Neural crest cell (in vitro differentiated cells): ENCODE measurements at regions not wholly inside any gene's neighbourhood (a gene's known extent, or its start where the extent isn't known, plus 50 kb on each side); places are given as distances from the start of the nearest gene placed in this dataset.

ENCODE experiments used
- DNase-seq: peaks from one replicate; pipeline ENCODE4 v3.0.0; 2021; ENCODE audit warnings: low read depth, mixed read lengths, low spot score
- H3K27ac Mint-ChIP-seq: one replicate; pipeline ENCODE4 v1.8.0; 2021; ENCODE audit warnings: mild to moderate bottlenecking, mixed read lengths; ENCODE audit not compliant: unreplicated experiment
- H3K27me3 Mint-ChIP-seq: 2 replicates; pipeline ENCODE4 v1.8.0; 2021; ENCODE audit warnings: low read depth, mild to moderate bottlenecking, mixed read lengths
- H3K36me3 Mint-ChIP-seq: 2 replicates; pipeline ENCODE4 v1.8.0; 2021; ENCODE audit warnings: low read depth, mild to moderate bottlenecking, mixed read lengths
- H3K4me1 Mint-ChIP-seq: 2 replicates; pipeline ENCODE4 v1.8.0; 2021; ENCODE audit warnings: mixed read lengths
- H3K4me3 Mint-ChIP-seq: one replicate; pipeline ENCODE4 v1.8.0; 2021; ENCODE audit warnings: mild to moderate bottlenecking, mixed read lengths
- H3K9me3 Mint-ChIP-seq: 2 replicates; pipeline ENCODE4 v1.8.0; 2021; ENCODE audit warnings: mixed read lengths
- CTCF ChIP-seq: fragments of 200-600 bp; sonication (generic); conservative IDR thresholded peaks from 2 replicates; pipeline ENCODE4 v1.5.0; 2021; ENCODE audit warnings: antibody characterized with exemption, mild to moderate bottlenecking

DNA sequence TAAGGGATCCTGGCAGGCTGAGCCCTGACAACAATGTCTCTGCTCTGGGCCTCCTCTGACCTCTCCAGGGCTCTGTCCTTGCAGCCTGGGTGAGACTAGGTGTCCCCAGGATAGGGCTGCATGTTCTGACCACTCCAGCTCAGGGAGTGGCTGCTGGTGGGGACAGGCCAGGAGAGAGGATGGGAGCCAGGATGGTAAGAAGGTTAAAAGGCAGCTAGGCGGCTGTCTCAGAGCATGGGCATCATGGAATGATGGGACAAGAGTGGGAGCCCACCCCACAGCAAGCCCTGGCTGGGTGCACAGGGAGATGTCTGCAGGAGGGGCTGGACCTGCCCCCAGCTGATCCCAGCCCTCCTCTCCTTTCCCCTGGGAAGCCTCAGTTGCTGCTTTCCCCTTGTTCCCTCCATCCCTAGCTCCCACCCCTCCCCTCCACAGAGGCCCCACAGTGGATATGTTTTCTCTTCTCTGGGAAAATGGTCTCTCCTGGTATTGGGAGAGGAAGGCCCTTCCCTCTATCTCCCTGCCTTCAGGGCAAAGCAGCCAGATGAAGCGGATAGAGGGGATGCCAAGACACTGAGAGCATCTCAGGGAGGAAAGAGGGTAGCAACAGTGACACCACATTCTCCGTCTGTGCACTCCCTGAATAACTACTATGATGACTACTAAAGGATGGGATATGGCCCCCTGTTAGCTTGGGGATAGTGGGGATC lies 334.3 kb downstream of the DYSF start:
- Mint-ChIP-seq H3K36me3 (no peaks in the 10 kb centered on the region), H3K4me1 (no peaks in the 10 kb centered on the region), H3K9me3 (no peaks in the 10 kb centered on the region), H3K27ac (no peak overlapping the region), H3K27me3 (no peaks in the 10 kb centered on the region), H3K4me3 (no peak overlapping the region)
- no peak for DNase-seq
- TF ChIP-seq CTCF = no peak

GRCh38 chr2:71787108-71787415 lies 333.7 kb downstream of the DYSF start:
- no peaks in the 10 kb centered on the region for H3K27me3 Mint-ChIP-seq

GRCh38 chr2:71786291-71787107 lies 333.1 kb downstream of the DYSF start:
- H3K27me3 Mint-ChIP-seq = peaks cover 1% of the 10 kb centered on the region
- no peak for DNase-seq
- H3K4me1 Mint-ChIP-seq = no peaks in the 10 kb centered on the region
- TF ChIP-seq CTCF = no peak
- no peaks in the 10 kb centered on the region for H3K36me3 Mint-ChIP-seq
- H3K4me3 Mint-ChIP-seq = no peak overlapping the region
- no peaks in the 10 kb centered on the region for H3K9me3 Mint-ChIP-seq
- no peak overlapping the region for H3K27ac Mint-ChIP-seq

More at GRCh38 chr2:71787108-71787415, 333.7 kb downstream of the DYSF start:
- Mint-ChIP-seq H3K27ac (no peak overlapping the region), H3K9me3 (no peaks in the 10 kb centered on the region), H3K4me1 (no peaks in the 10 kb centered on the region), H3K36me3 (no peaks in the 10 kb centered on the region), H3K4me3 (no peak overlapping the region)
- DNase-seq = no peak
- no peak for TF ChIP-seq CTCF

- Mint-ChIP-seq H3K27ac (no peak overlapping the region), H3K4me3 (no peak overlapping the region), H3K4me1 (no peaks in the 10 kb centered on the region), H3K36me3 (no peaks in the 10 kb centered on the region), H3K27me3 (peaks cover 6% of the 10 kb centered on the region), H3K9me3 (no peaks in the 10 kb centered on the region)
- no peak for DNase-seq
- no peak for TF ChIP-seq CTCF
These were observed 332.2 kb downstream of the DYSF start for GRCh38 chr2:71785516-71785981.

- TF ChIP-seq CTCF = no peak
- H3K4me3 Mint-ChIP-seq = no peak overlapping the region
- no peaks in the 10 kb centered on the region for H3K9me3 Mint-ChIP-seq
- H3K4me1 Mint-ChIP-seq = no peaks in the 10 kb centered on the region
- peaks cover 6% of the 10 kb centered on the region for H3K27me3 Mint-ChIP-seq
- DNase-seq = no peak
- H3K27ac Mint-ChIP-seq = no peak overlapping the region
- H3K36me3 Mint-ChIP-seq = no peaks in the 10 kb centered on the region
These were observed 331.6 kb downstream of the DYSF start for GRCh38 chr2:71784734-71785511.
